22Rv1 (cell line): ENCODE measurements at regions not wholly inside any gene's neighbourhood (a gene's known extent, or its start where the extent isn't known, plus 50 kb on each side); places are given as distances from the start of the nearest gene placed in this dataset.

Source experiments
- H3K27ac ChIP-seq: fragments of 450-650 bp; 2 replicates; pipeline ENCODE4 v1.5.1; 2017
- ZFX ChIP-seq: fragments of 450-650 bp; IDR thresholded peaks from 2 replicates; pipeline ENCODE4 v1.6.1; 2017; ENCODE audit warnings: antibody characterized with exemption, borderline replicate concordance
- TF ChIP-seq, protein P1 (sequence below): fragments of 450-650 bp; IDR thresholded peaks from 2 replicates; pipeline ENCODE4 v1.5.1; 2017; ENCODE audit warnings: mild to moderate bottlenecking

DNA sequence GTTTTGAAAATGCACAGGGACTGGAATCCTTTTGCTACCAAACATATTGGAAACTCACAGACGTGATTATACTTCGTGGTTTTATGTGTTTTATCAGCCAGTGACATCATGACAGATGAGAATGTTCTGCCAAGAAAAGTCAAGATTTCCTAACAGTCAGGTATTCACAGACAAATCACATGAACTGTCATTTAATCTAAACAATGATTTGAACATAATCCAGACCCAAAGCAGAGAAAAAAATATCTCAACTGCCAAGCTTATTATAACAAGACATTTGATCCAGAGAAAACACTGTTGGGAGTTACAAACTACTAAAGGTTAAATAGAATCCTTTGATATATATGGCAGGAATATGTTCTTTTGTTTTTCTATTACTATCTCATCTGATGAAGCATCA is 635.9 kb upstream of the FRG1 start:
- TF ChIP-seq, protein P1, sequence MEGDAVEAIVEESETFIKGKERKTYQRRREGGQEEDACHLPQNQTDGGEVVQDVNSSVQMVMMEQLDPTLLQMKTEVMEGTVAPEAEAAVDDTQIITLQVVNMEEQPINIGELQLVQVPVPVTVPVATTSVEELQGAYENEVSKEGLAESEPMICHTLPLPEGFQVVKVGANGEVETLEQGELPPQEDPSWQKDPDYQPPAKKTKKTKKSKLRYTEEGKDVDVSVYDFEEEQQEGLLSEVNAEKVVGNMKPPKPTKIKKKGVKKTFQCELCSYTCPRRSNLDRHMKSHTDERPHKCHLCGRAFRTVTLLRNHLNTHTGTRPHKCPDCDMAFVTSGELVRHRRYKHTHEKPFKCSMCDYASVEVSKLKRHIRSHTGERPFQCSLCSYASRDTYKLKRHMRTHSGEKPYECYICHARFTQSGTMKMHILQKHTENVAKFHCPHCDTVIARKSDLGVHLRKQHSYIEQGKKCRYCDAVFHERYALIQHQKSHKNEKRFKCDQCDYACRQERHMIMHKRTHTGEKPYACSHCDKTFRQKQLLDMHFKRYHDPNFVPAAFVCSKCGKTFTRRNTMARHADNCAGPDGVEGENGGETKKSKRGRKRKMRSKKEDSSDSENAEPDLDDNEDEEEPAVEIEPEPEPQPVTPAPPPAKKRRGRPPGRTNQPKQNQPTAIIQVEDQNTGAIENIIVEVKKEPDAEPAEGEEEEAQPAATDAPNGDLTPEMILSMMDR, result no peak
- no peak for TF ChIP-seq ZFX
- H3K27ac ChIP-seq, result no peak overlapping the region

DNA sequence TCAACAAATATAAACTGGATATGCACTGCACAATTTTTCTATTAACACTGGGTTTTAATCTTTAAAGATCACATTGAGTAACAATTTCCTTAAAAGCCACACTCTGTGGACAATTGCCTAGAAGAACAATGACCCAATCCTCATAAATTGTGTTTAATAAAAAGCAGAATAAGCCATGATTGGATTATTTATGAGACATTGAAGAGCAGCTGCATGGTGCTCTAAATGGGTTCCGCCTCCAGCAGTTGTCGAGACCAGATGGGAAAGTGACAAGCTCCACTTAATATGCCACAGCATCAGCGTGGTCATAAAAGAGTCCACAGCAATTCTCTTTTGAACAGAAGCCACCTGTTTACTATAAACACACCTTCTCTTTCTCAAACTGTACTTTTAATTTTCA is 635.2 kb upstream of the FRG1 start:
- TF ChIP-seq, protein P1, result no peak
- no peak for TF ChIP-seq ZFX

DNA sequence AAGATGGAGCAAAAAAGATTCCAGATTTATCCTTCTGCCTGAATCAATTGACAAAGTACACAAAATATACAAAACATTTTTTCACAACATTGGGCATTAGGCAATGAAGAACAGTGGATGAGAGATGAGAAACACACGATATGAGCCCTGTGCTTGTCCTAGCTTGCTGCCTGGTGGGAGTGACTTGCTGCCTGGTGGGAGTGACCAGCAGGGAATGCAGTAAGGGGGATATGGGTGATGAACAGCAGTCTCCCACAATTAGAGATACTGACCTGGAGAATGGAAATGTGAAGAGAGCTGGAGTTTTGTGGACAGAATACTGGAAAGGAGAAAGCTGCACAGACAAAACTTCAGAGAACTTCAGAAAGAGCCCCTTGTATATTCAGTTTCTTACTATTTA is 629.4 kb upstream of the FRG1 start:
- H3K27ac ChIP-seq, result no peak overlapping the region
- TF ChIP-seq ZFX, result no peak
- TF ChIP-seq, protein P1, result no peak

More for the DNA sequence above, 635.2 kb upstream of the FRG1 start:
- H3K27ac ChIP-seq, result no peak overlapping the region

- H3K27ac ChIP-seq, result no peak overlapping the region
These were observed 627.6 kb upstream of the FRG1 start for GRCh38 chr4:189313064-189313463.

DNA sequence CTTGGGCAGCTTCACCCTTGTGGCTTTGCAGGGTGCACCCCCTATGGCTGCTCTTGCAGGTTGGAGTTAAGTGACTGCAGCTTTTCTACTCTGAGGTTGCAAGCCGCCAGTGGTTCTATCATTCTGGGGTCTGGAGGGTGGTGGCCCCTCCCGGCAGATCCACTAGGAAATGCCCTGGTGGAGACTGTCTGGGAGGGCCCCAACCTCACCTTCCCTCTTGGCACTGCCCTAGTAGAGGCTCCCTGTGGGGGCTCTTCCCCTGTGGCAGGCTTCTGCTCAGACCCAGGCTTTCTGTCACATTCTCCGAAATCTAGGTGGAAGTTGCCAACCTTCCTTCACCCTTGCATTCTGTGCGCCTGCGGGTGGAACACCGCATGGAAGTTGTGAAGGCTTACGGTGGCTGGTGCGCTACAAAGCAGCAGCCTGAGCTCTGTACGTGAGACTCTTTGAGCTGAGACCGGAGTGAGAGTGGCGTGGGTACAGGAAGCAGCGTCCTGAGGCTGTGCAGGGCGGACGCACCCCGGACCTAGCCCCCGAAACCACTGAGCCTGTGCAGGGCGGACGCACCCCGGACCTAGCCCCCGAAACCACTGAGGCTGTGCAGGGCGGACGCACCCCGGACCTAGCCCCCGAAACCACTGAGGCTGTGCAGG is 626.7 kb upstream of the FRG1 start:
- TF ChIP-seq ZFX, result no peak
- TF ChIP-seq, protein P1, result no peak
- H3K27ac ChIP-seq, result no peak overlapping the region

More at GRCh38 chr4:189313064-189313463, 627.6 kb upstream of the FRG1 start:
- TF ChIP-seq ZFX, result no peak
- TF ChIP-seq, protein P1, result no peak

DNA sequence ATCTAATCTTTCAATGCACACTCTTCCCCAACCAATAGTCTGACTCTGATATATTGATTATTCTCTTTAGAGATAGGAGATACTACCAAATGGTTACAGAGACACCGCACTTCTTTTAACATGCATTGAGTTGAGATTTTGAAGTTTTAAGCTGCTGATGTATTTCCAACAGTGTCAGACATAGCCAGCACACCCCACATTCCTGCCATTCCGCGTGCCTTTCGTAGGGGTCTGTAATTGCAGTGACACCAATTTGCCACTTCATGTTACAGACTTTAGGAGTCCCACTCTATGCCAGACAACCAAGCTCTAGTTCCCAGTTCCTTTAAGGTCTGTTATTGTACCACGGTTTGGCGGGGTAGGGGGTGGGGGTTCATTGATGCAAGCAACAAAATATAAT is 618.2 kb upstream of the FRG1 start:
- no peak overlapping the region for H3K27ac ChIP-seq
- TF ChIP-seq, protein P1, result no peak
- TF ChIP-seq ZFX, result no peak

DNA sequence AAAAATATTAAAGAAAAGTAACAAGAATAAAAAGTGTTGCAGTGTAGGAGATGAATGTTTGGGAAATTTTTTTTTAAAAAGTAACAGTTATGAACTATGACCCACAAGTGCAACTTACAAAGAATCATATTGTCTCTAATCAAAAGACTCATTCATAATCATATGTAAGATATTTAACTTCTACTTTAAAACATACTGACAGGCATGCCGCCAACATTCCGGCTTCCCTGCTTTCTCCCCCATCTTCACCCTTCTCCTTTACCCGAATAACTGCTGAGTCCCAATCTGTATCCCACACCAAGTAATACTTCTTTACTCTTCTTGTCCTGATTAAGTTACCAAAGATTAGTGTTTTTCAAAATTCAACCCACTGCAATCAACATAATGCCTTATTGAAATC is 598.8 kb upstream of the FRG1 start:
- no peak overlapping the region for H3K27ac ChIP-seq
- no peak for TF ChIP-seq ZFX
- TF ChIP-seq, protein P1, result no peak
